8988T (cell line): ENCODE measurements at regions not wholly inside any gene's neighbourhood (a gene's known extent, or its start where the extent isn't known, plus 50 kb on each side); places are given as distances from the start of the nearest gene placed in this dataset.
"Not testable (repeated sequence)": the region's sequence is repeated elsewhere in the genome, so short reads cannot be mapped to it uniquely, and the experiment has no call there.

ENCODE experiments used
- DNase-seq: peaks from one replicate; pipeline ENCODE4 v3.0.0; 2011

- no peak for DNase-seq
These were observed 412.4 kb downstream of the BUD13 start for GRCh38 chr11:116360221-116360941.

- DNase-seq = no peak
These were observed 414.8 kb downstream of the BUD13 start for GRCh38 chr11:116357784-116358544.

DNA sequence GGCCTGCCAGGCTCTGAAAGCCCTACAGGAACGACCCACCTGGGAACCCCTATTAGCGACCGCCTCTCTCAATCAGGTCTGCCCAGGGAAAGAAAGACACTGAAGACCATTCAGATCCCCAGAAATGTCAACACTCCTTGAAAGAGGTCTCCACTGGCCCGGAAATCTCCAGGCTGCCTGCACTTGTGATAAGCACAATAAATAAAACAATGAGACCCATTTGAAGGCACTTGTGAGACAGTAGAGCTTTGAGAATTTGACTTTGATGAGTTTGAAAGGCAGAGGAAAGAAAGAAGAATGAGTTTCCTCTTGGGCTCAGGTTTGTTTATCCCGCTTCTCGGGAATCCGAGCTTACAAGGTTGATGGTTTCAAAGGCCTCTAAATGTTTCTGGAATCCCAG lies 416.3 kb downstream of the BUD13 start:
- DNase-seq = no peak

DNA sequence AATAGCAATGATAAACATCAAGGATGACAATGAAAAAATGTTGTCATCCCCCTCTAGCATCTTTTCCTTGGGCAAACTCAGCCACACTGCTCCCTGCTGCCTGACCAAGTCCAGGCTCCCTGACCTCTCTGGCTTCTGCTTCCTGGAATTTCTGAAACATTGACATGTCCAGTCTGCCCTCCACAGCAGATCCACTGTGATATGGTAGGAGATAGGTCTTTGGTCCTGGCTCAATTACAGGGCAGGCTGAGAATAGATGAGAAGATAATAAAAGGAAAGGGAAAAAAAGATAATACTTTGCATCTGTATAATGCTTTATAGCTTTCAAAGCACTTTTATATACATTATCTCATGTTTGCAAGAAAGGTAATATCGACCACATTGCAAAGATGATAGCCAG lies 417.7 kb downstream of the BUD13 start:
- DNase-seq = no peak

DNA sequence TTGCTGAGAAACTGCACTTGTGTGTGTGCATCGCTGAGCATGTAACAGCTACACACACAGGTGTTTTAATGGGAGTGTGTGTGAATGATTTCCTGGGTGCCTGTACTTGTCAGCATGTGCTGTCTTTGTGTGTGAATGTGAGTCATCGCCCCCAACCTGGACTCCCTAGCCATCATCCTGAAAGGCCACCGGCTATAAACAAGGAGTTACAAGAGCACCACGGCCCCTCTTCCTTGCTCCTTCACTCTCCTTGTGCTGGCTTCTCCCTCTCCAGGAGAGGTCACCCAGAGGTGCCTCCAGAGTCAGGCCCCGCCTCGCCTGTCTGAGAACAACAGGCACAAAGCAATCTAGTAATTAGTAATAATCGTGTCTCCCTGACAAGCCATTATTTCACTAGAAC lies 419.2 kb downstream of the BUD13 start:
- no peak for DNase-seq

- DNase-seq = no peak
These were observed 419.9 kb downstream of the BUD13 start for GRCh38 chr11:116352881-116353280.

- no peak for DNase-seq
These were observed 424.6 kb downstream of the BUD13 start for GRCh38 chr11:116348226-116348625.

GRCh38 chr11:116345575-116345974 lies 427.2 kb downstream of the BUD13 start:
- no peak for DNase-seq

DNA sequence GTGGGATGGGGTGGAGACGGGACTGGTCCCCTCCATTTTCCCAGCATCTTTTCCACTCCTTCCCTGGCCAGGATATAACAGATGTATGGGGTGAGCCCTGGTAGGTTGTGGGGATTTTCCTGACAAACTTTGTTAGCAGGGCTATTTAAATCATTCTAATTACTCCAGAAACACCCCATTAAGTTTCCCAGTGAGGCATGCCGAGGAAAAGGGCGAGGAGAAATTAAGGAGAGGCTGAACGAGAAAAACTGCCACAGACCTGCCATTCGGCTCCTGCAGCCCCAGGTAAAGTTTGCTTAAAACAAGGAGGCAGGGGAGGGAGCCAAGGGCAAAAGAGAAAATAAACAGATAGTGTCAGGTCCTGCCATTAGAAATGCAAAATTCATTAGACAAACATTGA lies 428.2 kb downstream of the BUD13 start:
- no peak for DNase-seq

GRCh38 chr11:116343270-116343669 lies 429.5 kb downstream of the BUD13 start:
- DNase-seq = no peak

DNA sequence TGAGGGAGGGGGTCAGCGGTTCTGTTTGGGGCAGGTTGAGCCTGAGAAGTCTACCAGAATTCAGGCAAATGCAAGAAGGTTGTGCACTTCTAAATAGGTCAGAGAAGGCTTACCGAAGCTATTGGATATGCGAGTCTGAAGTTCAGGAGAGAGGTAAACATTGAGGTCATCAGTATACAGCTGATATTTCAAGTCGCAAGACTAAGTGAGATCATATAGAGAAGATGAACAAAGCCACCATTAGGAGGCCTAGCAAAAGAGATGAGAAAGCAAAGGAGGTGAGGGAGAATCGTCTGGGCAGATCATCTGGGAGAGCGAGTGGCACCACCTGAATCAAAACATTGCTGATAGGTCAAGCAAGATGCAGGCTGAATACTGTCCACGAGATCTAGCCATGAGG lies 430.6 kb downstream of the BUD13 start:
- DNase-seq = no peak

DNA sequence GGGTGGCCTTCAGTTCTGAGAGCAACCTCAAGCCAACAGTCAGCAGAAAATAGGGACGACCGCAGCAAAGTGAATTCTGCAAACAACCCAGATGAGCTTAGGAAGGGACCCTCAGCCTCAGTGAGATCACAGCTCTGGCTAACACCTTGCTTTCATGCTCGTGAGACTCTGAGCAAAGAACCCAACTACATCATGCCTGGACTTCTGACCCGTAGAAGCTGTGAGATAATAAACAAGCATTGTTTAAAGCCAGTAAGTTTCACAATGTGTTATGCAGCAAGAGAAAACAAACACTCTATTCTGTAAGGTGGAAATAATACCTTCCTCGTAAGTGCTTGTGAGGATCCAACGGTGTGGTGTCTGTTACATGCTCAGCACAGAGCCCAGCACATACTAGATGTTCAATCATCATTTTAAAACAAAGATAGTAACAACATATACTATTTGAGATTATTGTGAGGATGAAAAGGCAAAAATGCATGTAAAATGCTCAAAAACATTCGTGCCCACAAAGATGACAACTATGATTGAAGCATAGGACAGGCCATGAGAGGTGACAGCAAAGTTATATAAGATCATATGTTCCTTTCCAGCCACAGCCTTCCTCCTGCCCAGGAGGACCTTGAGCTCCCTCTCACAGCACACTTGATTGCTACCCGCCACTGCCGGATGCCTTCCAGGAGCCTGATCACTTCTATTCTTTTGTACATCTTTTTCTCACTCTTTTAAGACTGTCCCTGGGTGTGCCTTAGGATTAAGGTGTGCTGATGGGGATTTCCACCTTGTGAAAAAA lies 433.3 kb downstream of the BUD13 start:
- DNase-seq = no peak

DNA sequence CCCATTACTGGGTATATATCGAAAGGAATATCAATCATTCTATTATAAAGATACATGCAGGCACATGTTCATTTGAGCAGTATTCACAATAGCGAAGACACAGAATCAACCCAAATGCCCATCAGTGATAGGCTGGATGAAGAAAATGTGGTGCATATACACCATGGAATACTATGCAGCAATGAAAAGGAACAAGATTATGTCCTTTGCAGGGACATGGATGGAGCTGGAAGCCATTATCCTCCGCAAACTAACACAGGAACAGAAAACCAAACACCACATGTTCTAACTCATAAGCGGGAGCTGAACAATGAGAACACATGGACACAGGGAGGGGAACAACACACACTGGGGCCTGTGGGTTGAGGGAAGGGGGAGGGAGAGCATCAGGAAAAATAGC lies 434.3 kb downstream of the BUD13 start:
- not testable (repeated sequence) for DNase-seq

DNA sequence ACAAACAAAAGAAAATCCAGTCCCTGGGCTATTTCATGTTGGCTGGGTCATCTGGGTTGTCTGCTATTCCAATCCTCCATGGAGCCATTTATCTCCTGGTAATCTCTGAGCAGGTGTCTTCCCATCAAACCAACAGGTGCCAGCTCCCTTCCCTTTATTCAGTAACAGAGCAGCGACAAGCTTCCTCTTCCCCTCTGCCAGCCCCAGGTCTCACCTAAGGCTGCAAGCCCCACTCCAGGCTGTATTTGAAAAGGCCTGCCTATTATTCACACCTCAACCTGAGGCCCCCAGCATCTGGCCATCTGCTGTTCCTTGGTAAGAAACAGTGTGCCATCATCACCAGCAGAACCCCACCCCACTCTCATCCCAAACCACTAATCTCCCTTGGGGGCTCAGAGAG lies 436.2 kb downstream of the BUD13 start:
- DNase-seq = no peak

- no peak for DNase-seq
These were observed 436.9 kb downstream of the BUD13 start for GRCh38 chr11:116335891-116336290.

DNA sequence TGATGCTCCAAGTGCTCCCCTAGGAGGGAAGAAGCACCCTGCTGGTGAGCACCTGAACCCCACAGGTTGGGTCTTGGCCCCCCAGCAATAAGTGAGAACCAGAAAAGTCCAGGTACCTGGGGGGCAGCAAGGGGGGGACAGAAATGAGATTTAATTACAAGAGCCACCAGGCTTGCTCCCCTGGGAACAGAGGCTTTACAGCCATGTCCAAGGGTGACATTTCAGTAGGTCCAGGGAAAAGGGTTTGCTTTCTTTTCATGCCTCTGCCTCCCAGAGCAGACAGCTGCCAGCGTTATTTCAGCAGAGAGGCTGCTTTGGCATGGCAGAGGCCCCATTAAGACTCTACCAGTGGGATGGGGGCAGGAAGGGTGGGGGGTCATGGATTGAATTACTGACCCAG lies 437.7 kb downstream of the BUD13 start:
- no peak for DNase-seq

DNA sequence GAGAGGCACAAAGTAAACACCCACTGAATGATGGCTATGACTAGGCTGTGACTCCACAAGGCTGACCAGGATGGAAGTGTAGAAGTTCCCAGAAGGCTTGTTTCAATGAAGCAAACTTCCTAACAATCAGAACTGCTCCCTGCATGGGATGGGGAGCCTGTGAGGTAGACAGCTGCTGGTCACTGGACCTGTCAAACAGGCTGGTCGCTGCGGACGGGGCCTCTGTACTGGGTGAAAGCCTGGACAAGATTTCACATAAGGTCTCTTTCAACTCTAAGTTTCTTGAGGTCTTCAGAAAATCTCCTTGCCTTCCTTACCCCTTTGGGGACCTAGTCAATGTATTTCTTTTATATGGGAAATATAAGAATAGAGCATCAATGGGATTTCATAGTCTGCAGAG lies 438.2 kb downstream of the BUD13 start:
- DNase-seq = no peak

DNA sequence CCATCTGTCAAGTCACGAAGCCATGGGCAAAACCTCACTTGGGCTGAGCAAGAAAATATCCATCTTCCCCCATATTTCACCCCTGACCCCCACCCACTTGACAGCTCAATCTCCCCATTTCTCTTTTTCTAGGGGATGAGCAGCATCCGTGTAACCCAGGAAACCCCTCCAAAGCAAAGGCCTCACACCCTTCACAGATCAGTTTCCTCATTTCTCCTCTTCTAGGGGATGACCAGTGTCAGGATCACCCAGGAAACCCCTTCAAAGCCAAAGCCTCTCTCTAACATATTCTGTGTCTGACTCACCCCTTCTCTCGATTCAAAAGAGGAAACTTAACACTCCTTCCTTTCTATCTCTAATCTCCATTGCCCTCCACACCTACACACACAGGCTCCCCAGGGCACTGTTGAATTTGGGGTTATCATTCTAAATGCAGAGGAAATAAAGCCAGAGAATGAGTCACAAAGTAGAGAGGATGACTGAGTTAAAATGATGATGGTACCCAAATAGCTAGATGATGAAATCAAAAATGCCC lies 439.7 kb downstream of the BUD13 start:
- DNase-seq = no peak

DNA sequence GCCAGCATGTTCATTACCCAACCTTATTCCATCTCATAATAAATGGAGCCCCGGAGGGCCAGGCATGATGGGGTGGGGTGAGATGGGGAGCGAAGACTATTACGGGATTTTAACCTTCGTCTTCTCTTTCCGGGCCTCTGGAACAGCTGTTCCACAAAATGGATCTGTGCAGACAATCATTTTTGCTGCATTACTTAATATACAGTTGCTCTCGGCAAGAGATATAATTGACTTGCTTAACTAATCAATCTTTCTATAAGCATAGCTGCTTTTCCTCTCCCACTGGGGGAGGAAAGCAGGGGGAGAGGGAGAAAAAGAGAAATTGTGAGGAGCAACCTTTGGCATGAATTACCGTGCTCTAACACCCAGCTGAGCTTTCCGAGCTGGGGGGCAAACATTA lies 440.4 kb downstream of the BUD13 start:
- DNase-seq = no peak

GRCh38 chr11:116331381-116331780 lies 441.4 kb downstream of the BUD13 start:
- no peak for DNase-seq

- DNase-seq = no peak
These were observed 442.2 kb downstream of the BUD13 start for GRCh38 chr11:116330439-116331185.

GRCh38 chr11:116329354-116330090 lies 443.3 kb downstream of the BUD13 start:
- no peak for DNase-seq
